ENCODE measurements at regions not wholly inside any gene's neighbourhood (a gene's known extent, or its start where the extent isn't known, plus 50 kb on each side); places are given as distances from the start of the nearest gene placed in this dataset.
A peak's percentile ranks its signal among the peaks of the same experiment; 100 is the strongest.

GRCh38 chr20:20823476-20823881 is 111.0 kb upstream of the RALGAPA2 start:
- DNase-seq, result no peak

DNA sequence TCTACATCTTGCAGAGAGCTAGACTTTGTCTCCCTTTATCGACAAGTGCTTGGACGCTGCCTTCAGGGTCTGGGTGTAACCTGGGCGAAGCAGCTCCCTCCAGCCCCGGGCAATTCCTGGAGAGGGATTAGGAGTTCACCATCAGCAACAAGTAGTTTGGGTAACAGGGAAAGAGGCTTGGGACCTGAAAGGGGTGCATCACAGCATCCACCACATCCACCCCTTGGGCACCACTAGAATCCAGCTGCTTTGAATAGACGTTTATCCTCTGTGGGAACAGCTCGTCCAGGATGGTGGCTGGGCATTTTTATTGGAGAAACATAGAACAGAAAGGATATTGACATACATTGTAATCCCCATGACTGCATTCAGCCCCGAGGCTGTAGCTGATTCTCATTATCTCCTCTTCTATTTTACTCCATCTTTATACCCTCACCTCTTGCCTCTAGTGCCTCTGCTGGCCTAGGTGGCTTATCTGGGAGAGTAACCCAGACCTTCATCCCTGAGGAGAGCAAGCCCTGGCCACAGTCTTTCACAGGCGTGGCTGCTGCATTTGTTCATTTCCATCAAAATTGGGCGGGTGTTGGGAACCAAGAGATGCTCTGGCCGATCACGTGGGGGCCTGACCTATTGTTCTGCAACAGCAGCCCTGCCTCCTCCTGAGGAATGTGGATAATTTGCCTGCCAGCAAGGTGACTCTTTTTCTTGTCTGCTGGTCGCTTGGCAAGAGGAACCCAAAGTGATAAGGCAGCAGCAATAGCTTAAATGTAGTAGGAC is 109.2 kb upstream of the RALGAPA2 start:
- no peak for DNase-seq

DNA sequence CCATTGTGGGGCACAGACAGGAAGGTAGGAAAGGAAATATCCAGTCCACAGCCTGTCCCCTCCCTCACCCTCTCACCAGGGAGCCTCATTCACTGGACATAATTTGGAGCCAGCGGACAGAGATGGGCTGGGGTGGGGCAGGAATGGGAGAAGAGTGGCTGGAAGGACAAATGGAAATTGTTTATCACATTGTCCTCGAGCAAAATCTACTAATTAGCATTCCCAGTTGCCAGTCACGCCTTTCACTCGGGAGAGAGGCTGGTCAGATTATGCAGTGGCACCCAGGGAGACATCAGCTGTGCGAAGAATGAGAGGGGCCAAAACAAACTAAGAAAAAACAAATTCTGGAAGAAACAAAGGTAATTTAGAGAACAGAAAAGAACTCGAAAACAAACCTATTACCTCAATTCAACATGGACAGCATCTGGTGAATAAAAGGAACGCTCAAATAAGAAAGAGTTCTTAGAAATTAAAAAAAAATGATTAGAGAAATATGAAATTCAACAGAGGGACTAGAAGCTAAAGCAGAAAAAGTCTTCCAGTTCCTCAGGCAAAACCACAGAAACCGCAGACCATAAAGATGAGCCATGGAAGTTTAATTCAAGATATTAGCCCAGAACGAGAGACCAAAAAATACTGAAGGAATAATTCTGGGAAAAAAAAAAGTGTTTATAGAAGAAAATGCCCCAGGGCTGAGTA is 108.5 kb upstream of the RALGAPA2 start:
- DNase-seq, result peak; percentile 28

GRCh38 chr20:20820104-20820503 is 107.7 kb upstream of the RALGAPA2 start:
- DNase-seq, result no peak

GRCh38 chr20:20816969-20817755 is 104.7 kb upstream of the RALGAPA2 start:
- no peak for DNase-seq

DNA sequence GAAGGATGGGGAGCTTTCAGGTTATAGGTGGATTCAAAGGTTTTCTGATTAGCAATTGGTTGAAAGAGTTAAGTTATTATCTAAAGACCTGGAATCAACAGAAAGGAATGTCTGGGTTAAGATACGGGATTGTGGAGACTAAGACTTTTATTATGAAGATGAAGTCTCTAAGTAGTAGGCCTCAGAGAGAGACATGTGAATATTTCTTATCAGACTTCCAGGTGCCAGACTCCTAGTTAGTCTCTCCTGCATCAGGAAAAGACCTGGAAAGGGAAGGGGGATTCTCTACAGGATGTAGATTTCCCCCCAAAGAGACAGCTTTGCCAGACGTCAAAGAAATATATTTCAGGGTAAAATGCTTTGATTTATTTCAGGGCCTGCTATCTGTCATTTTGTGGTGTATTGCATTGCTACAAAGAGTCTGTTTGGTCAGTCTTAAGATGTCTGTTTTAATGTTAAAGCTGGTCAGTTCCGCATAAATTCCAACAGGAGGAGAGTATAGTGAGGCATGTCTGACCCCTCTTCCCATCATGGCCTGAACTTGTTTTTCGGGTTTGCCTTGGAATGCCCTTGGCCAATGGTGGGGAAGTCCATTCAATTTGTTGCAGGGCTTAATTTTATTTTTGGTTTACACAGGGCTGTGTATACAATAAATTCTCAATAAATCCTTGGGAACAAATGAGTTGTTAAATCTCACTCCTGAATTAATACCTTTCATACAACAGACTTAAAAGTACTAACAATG is 103.4 kb upstream of the RALGAPA2 start:
- DNase-seq, result no peak

DNA sequence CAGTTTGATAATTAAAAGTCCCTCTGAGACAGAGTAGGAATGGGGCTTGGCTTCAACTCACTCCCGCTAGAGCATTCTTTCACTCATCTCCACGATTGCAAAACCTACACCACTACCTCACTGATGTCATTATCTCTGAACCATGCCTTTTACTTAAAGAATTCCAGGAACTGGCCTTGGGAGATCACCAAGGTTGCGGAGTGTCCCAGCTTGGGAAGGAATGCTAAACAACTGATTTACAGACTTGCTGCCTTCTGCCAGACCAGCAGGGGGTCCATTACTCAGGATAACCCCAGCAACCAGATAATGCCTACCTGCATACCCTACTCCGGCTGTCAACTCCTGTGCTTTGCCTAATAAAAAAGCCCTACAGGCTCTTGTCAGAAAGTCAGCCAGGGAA is 102.2 kb upstream of the RALGAPA2 start:
- DNase-seq, result no peak

- DNase-seq, result no peak
These were observed 99.7 kb upstream of the RALGAPA2 start for GRCh38 chr20:20812136-20812535.

GRCh38 chr20:20808016-20808415 is 95.6 kb upstream of the RALGAPA2 start:
- DNase-seq, result peak; percentile 63 to 72

DNA sequence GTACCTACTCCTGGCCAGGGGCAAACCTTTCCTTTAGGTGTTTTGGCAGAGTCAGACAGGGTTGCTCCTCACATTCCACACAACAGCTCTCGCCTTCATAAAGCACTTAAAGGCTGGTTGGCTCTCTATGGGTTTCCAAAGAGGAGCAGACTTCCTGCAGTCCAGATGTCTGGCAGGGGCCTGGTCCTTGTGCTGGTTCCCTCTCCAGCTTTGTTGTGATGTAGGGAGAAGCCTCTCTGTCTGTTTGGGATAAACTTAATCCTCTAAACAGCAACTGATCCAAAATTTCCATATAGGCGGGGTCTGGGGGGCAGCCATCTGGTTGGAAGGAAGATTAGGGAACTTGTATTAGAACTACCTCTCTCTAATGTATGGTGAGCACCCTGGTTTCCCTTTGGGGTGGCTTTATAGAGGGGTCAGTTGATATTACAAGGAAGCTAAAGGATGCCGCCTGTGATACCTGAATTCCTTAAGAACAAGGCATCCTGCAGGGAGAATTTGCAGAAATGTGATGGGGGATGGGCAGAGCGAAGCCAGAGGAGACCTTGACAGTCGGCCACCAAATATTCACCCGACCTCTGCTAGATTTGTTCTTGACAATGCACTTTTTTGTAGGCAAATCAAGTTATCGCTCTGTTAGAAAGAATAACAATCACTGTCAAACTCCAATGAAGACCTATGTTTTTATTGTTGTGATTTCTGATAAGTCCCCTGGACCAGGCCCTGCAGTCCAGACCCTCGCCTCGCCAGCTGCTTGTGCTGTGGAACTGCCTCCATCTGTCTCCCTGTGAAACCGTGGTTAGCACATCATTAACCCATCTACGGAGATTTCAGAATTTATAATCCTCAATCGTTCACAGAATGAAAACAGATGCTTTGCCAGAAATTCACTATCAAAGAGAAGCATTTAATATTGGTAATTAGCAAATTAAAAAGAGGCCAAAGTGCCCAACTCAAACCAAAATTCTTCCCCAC is 94.0 kb upstream of the RALGAPA2 start:
- no peak for DNase-seq

DNA sequence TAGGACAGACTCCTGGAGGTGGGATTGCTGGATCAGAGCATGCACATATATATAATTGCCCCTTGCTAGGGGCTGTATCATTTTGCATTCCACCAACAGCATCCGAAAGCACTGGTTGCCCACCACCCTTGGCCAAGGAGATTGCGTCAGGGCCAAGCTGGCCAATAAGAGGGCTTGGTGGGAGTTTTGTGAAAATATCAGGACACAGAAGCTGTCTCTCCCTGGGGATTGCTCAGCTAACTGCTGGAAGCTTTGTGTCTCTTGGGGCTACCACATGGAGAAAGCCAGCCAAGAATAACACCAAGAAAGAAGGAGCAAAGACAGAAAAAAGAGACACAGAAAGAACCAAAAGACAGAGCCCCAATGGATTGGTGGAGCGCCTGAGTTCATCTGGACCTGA is 90.6 kb upstream of the RALGAPA2 start:
- no peak for DNase-seq

- DNase-seq, result peak; percentile 13 to 23
These were observed 89.9 kb upstream of the RALGAPA2 start for GRCh38 chr20:20802328-20802727.

GRCh38 chr20:20799716-20800312 is 87.4 kb upstream of the RALGAPA2 start:
- DNase-seq, result no peak

GRCh38 chr20:20797521-20798310 is 85.3 kb upstream of the RALGAPA2 start:
- DNase-seq, result no peak

DNA sequence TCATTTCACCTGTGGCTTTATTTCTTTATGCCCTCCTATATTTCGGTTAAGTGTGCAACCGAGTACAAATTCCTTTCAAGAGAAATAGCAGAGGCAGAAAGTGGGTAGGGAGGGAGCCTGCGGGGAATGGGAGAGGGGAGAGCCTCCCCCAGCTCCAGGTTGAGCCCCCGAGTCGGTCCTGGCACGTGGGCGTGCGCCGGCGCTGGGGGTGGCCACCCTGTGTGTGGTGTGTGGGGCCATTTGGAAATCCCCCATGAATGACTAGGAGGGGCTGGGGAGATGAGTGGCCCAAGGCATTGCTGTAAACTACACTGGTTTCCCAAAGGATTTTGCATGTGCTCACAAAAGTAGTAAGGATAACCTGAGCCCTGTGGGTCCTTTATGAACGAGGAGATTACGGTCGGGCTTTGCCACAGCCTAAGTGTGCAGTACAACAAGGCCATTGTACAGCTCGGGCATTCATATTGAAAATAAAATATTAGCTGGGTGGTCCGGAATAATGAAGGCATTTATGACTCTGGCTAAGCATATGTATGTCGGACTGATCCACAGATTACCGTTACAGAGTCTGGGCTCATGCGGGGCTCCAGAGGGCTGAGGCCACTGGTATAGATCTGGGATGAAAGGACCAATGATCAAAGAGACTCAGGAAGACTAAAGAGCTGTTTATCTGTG is 84.5 kb upstream of the RALGAPA2 start:
- DNase-seq, result no peak

- DNase-seq, result no peak
These were observed 83.3 kb upstream of the RALGAPA2 start for GRCh38 chr20:20795721-20796120.

DNA sequence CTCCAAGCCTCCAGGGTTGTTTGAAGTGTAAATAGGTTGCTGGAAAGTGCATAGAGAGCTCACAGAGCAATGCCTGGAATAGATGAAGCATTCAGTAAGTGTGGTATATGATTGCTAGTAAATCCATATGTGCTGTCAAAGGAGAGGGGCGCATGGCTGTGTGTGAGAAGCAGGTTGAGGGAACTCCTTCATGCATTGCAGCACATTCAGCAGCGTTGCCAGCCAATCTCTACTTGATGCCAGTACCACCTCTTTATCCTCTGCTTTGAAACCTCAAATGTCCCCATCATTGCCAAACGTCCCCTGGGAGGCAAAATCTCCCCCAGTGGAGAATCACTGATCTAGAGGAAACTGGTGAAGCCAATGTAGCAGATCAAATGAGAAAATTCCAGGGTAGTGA is 82.7 kb upstream of the RALGAPA2 start:
- DNase-seq, result no peak

- DNase-seq, result no peak
These were observed 81.1 kb upstream of the RALGAPA2 start for GRCh38 chr20:20793591-20793990.

GRCh38 chr20:20791664-20792568 is 79.5 kb upstream of the RALGAPA2 start:
- no peak for DNase-seq

Measured in Kasumi-1 (cell line).